Activated T-cell treated with anti-CD3 and anti-CD28 coated beads, Interleukin-2, amount 50 U/mL, for 4 hours (primary cell): ENCODE measurements at regions not wholly inside any gene's neighbourhood (a gene's known extent, or its start where the extent isn't known, plus 50 kb on each side); places are given as distances from the start of the nearest gene placed in this dataset.
"Not testable (repeated sequence)": the region's sequence is repeated elsewhere in the genome, so short reads cannot be mapped to it uniquely, and the experiment has no call there.

ENCODE experiments used
- ATAC-seq, 2 donors: fragments of 200-7000 bp; cut with Tn5 transposase; one replicate each; pipeline ENCODE4 v1.10.0; 2021
- DNase-seq: peaks from one replicate; pipeline ENCODE4 v3.0.0-alpha.2; 2020
- H3K27me3 Mint-ChIP-seq: one replicate; pipeline ENCODE4 v1.8.0; 2021; ENCODE audit warnings: low read depth, mixed read lengths
- H3K36me3 Mint-ChIP-seq: one replicate; pipeline ENCODE4 v1.8.0; 2022; ENCODE audit warnings: mixed read lengths; ENCODE audit not compliant: insufficient read depth
- H3K4me1 Mint-ChIP-seq: one replicate; pipeline ENCODE4 v1.8.0; 2021; ENCODE audit warnings: low read depth, mixed read lengths
- H3K4me3 Mint-ChIP-seq: one replicate; pipeline ENCODE4 v1.8.0; 2021; ENCODE audit warnings: mild to moderate bottlenecking, moderate library complexity, mixed read lengths
- H3K9me3 Mint-ChIP-seq: one replicate; pipeline ENCODE4 v1.8.0; 2021; ENCODE audit warnings: mixed read lengths

DNA sequence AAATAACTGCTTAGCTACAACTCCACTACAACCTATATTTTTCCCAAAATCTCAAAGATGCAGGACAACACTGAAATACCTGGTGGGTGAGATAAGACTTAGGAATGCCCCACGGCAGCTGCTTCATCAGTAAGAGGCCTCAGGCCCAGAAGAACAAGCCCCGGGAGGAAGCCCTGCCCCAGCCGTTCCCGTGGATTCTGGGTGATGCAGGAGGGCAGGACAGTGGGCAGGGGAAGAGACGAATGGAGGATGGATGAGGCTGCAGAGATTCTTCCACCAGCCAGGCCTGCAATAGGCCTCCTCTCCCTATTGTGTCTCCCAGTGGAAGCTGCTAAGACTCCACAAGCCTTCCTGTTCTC is 197.9 kb upstream of the HDAC4 start:
- DNase-seq (no peak), ATAC-seq (no peak)
- Mint-ChIP-seq H3K9me3 (no peaks in the 10 kb centered on the region), H3K4me1 (peaks cover 20% of the 10 kb centered on the region), H3K36me3 (no peaks in the 10 kb centered on the region), H3K27me3 (no peaks in the 10 kb centered on the region), H3K4me3 (no peak overlapping the region)

DNA sequence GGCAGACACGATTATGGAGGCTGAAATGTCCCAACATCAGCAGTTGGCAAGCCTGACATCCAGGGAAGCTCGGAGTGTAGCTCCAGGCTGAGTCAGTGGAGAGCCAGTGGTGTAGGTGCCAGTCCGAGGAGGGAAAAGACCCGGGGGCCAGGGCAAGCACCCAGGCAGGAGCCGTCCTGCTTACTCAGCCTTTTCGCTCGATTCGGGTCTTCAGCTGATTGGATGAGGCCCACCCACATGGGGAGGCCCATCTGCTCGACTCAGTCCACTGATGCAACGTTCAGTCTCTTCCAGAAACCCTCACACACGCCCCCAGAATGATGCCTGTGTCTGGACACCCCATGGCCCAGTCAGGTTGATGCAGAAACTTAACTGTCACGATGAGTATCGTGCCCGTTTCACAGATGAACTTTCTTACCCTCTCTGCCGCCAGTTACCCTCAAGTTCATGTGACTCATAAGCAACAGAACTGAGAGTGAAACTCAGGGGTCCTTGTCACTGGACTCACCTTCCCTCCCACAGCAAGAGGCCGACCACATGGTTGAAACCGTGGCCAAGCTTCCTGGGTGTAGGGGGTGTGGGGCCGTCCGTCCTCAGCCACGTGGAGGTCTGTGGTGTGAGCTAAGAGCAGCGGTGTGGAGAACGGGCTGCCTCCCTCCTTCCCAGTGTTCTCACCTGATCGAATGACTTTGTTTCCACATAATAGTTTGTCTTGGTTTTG is 197.4 kb upstream of the HDAC4 start:
- no peak for ATAC-seq
- H3K9me3 Mint-ChIP-seq, result no peaks in the 10 kb centered on the region

DNA sequence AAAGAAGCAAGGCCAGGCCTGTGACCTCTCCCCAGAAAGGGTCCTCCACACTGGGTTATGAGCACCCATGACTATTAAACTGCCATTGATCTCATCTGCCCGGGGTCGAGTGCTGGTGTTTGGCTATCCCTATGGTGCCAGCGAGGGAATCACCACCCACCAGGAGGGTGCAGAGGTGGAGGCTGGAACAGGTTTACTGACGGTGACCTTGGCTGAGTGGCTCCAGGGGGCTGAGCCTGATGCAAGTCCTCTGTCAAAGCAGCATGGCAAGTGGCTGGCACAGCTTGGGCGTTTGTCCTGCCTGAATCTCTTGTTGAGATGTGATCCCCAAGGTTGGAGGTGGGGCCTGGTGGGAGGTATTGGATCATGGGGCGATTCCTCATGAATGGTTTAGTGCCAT is 196.4 kb upstream of the HDAC4 start:
- H3K4me1 Mint-ChIP-seq, result peaks cover 10% of the 10 kb centered on the region
- no peaks in the 10 kb centered on the region for H3K36me3 Mint-ChIP-seq
- no peak overlapping the region for H3K4me3 Mint-ChIP-seq
- no peaks in the 10 kb centered on the region for H3K9me3 Mint-ChIP-seq
- no peak for ATAC-seq
- no peaks in the 10 kb centered on the region for H3K27me3 Mint-ChIP-seq
- DNase-seq, result no peak

More for the DNA sequence above, 197.4 kb upstream of the HDAC4 start:
- no peaks in the 10 kb centered on the region for H3K36me3 Mint-ChIP-seq
- H3K27me3 Mint-ChIP-seq, result no peaks in the 10 kb centered on the region
- H3K4me1 Mint-ChIP-seq, result peaks cover 18% of the 10 kb centered on the region
- H3K4me3 Mint-ChIP-seq, result no peak overlapping the region
- no peak for DNase-seq

DNA sequence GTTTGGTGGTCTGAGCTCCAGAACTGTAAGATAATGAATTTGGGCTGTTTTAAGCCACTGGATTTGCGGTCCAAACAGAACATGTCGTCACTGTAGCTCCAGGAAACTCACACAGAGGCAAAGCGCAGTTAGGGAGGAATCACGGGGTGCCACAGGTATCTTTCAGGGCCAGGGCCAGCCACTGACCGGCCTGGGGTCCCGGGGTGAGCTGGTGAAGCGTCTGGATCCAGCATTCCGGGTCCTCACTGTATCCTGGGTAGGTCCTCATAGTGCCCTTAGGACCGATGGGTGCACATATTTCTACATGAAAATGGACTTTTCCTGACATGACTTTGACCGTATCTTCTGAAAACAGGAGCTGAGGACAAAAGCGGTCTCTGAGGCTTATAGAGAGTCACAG is 196.0 kb upstream of the HDAC4 start:
- Mint-ChIP-seq H3K4me1 (peaks cover 6% of the 10 kb centered on the region), H3K36me3 (no peaks in the 10 kb centered on the region), H3K9me3 (no peaks in the 10 kb centered on the region), H3K4me3 (no peak overlapping the region), H3K27me3 (no peaks in the 10 kb centered on the region)
- DNase-seq (no peak), ATAC-seq (no peak)

DNA sequence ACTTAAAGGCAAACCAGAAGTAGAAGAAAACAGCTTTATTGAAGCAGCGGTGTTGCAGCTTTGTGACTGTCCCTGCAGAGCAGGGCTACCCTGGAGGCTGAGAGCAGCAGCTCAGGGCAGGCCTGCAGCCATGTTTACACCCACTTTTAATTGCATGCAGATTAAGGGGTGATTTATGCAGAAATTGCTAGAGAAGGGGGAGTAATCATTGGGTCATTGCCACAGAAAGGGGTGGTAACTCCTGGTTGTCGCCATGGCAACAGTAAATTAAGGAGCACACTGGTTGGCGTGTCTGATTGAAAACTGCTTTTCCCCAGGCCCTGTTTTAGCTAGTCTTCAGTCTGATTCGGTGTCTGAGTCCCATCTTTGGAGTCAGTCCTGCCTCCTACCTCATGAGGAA is 195.4 kb upstream of the HDAC4 start:
- DNase-seq (no peak), ATAC-seq (no peak)
- no peak overlapping the region for H3K4me3 Mint-ChIP-seq

DNA sequence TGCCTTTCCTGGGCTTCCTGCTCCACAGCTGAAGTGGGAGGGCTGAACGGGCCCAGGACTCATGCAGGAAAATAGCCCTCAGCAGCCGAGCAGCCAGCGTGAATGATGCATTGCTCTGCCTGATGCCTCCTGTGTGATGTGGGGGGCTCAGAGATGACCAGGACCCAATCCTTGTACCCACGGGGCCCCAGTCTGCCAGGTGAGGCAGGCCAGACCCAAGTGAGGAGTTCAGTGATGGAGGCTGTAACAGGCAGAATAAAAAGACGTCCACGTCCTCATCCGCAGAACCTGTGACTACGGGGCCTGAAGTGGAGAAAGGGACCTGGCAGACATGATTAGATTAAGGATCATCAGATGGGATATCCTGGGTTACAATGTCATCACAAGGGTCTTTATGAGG is 194.9 kb upstream of the HDAC4 start:
- no peak overlapping the region for H3K4me3 Mint-ChIP-seq
- H3K36me3 Mint-ChIP-seq, result no peaks in the 10 kb centered on the region
- H3K27me3 Mint-ChIP-seq, result no peaks in the 10 kb centered on the region
- no peaks in the 10 kb centered on the region for H3K9me3 Mint-ChIP-seq
- no peak for ATAC-seq
- no peaks in the 10 kb centered on the region for H3K4me1 Mint-ChIP-seq
- no peak for DNase-seq

More for the DNA sequence above, 195.4 kb upstream of the HDAC4 start:
- Mint-ChIP-seq H3K27me3 (no peaks in the 10 kb centered on the region), H3K36me3 (no peaks in the 10 kb centered on the region), H3K9me3 (no peaks in the 10 kb centered on the region), H3K4me1 (peaks cover under 1% of the 10 kb centered on the region)

DNA sequence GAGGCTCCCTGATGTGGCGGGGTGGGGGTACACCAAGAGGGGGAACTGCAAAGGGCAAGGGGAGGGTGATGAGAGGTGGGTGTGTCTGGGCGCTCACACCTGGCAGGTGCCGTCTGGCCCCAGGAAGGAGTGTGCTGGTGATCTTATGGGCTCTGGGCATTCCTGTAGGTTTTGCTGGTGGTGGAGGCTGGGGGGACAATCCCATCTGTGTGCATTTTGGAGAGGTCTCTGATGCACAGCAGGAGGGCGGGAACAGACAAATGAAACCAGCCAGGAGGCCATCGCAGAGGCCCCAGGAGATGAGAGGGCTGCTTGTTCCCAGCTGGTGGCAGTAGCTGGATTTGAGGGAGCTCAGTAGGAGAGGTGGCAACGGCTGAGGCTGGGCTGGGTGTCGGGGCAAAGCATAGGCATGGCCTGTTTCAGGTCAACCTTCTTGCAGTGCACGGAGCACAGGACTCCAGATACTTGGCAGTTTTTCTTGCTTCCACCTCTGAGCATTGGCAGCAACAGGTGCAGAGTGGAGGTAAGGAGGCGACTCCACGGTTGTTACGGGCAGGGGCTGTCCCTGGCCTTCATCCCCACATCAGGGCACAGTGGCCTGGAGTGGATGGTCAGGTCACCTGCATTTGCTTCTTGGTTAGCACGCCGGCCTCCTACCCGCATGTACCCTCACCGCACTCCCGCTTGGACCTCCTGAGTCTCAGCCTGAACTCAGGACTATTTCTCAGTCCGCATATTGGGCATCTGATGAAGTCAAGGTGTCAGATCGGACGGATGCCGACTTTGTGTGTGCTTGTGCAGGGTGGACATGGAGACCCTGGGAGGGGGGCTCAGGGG is 194.2 kb upstream of the HDAC4 start:
- ATAC-seq, result no peak
- no peak for DNase-seq
- Mint-ChIP-seq H3K27me3 (no peaks in the 10 kb centered on the region), H3K9me3 (no peaks in the 10 kb centered on the region), H3K36me3 (no peaks in the 10 kb centered on the region), H3K4me1 (no peaks in the 10 kb centered on the region), H3K4me3 (no peak overlapping the region)

DNA sequence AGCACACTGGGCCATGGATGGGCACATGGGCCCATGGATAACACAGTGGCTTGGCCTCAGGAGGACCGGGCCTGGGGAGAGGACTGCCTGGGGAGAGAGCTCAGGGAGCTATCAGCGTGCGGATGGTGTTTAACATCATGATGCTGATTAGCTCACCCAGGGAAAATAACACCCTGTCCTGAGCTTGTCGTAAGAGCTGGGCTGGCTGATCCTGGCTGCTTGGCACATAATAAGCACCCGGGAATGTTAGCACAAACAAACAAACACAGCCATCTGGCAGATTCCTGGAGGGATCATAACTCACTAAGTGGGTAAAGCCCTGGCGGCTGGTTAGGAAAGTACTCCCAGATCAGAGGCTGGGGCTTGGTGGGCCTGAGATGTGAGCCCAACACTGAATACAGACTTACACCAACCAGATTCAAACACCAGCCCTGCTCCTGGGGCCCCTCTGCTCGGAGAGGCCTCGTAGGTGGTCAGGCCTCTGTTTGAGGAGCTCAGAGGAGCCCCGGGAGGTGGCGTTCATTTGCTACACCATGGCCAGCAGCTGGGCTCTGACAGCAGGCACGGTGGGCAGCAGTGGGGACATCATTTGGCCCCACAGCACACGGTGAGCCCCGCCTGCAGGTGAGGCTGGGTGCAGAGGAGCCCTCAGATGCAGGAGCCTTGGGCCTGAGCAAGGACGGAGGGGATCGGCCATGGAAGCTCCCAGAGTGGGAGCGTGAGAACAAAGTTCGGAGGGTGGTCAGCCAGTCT is 193.4 kb upstream of the HDAC4 start:
- H3K27me3 Mint-ChIP-seq, result no peaks in the 10 kb centered on the region
- no peak overlapping the region for H3K4me3 Mint-ChIP-seq
- ATAC-seq (no peak), DNase-seq (no peak)
- H3K36me3 Mint-ChIP-seq, result no peaks in the 10 kb centered on the region
- no peaks in the 10 kb centered on the region for H3K4me1 Mint-ChIP-seq
- H3K9me3 Mint-ChIP-seq, result no peaks in the 10 kb centered on the region

DNA sequence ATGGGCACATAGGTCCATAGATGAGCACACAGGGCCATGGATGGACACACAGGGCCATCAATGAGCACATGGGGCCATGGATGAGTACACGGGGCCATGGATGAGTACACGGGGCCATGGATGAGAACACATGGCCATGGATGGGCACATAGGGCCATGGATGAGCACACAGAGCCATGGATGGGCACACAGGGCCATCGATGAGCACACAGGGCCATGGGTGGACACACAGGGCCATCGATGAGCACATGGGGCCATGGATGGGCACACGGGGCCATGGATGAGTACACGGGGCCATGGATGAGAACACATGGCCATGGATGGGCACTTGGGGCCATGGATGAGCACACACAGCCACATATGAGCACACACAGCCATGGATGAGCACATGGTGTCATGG is 192.6 kb upstream of the HDAC4 start:
- Mint-ChIP-seq H3K4me1 (no peaks in the 10 kb centered on the region), H3K27me3 (no peaks in the 10 kb centered on the region), H3K9me3 (no peaks in the 10 kb centered on the region), H3K36me3 (no peaks in the 10 kb centered on the region), H3K4me3 (no peak overlapping the region)
- ATAC-seq, result no peak
- no peak for DNase-seq

DNA sequence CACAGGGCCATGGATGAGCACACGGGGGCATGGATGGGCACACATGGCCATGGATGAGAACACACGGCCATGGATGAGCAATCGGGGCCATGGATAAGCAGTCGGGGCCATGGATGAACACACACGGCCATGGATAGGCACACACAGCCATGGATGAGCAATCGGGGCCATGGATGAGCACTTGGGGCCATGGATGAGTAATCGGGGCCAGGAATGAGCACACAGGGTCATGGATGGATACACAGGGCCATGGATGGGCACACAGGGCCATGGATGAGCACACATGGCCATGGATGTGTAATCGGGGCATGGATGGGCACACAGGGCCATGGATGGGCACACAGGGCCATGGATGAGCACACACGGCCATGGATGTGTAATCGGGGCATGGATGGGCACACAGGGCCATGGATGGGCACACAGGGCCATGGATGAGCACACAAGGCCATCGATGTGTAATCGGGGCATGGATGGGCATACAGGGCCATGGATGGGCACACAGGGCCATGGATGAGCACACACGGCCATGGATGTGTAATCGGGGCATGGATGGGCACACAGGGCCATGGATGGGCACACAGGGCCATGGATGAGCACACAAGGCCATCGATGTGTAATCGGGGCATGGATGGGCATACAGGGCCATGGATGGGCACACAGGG is 191.9 kb upstream of the HDAC4 start:
- not testable (repeated sequence) for H3K27me3 Mint-ChIP-seq, H3K9me3 Mint-ChIP-seq, DNase-seq, ATAC-seq, H3K36me3 Mint-ChIP-seq, H3K4me1 Mint-ChIP-seq, H3K4me3 Mint-ChIP-seq

DNA sequence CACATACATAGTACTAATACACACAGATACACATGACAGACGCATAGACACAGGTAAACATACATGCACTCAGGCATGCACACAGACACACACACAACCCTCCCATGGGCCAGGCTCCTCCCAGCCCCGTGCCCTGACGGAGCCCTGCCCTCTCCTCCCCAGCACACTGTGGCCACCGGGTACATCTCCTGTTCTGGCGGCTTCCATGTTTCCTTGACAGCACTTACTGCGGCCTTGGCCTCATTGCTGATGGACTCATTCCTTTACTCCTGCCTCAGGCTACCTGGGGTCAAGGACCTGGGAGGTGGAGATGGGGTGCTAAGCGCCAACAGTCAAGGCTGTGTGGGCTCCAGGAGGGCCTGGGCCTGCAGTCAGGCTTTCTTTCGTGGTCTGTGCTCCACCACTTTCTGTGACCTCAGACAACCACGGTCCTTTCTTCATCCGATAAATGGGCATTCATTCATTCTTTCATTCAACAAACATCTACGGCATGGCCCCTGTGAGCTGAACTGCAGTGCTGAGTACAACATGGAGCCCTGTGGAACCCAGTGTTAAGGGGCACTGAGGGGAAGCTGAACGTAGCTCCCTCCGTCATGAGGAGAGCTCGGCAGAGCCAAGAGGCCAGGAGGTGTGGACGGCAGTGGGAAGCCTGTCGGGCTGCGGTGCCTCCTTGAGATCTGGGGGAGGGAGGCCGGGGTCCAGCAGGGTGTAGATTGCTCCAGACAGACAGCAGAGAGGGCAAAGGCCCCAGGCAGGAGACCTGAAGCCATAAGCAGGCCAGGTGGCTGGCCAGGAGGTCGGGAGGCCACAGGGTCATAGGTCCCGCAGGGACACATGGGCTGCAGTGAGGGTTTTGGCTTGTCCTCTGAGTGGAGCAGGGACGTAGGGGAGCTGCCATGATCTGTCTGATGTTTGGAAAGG is 190.4 kb upstream of the HDAC4 start:
- H3K36me3 Mint-ChIP-seq, result no peaks in the 10 kb centered on the region
- H3K9me3 Mint-ChIP-seq, result no peaks in the 10 kb centered on the region
- DNase-seq (no peak), ATAC-seq (no peak)
- H3K27me3 Mint-ChIP-seq, result peaks cover 3% of the 10 kb centered on the region
- H3K4me1 Mint-ChIP-seq, result no peaks in the 10 kb centered on the region
- H3K4me3 Mint-ChIP-seq, result no peak overlapping the region

DNA sequence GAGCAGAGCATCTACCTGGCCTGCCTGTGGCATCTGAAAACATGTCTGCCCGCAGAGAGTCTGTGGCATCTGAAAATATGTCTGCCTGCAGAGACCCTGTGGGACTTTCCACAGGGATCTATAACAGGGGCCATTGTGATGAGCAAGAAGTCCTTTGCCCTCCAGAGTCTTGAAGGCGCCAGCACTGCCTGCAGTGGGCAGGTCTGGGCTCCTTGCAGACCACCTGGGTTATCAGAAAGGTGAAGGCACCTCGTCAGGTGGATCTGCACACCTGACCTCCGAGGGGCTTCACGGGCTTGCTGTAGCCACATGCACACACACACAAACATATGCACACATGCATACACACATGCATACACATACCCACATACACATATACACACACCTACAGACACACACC is 189.5 kb upstream of the HDAC4 start:
- H3K9me3 Mint-ChIP-seq, result no peaks in the 10 kb centered on the region
- no peak overlapping the region for H3K4me3 Mint-ChIP-seq
- peaks cover 3% of the 10 kb centered on the region for H3K27me3 Mint-ChIP-seq
- no peaks in the 10 kb centered on the region for H3K4me1 Mint-ChIP-seq
- DNase-seq (no peak), ATAC-seq (no peak)
- H3K36me3 Mint-ChIP-seq, result no peaks in the 10 kb centered on the region

DNA sequence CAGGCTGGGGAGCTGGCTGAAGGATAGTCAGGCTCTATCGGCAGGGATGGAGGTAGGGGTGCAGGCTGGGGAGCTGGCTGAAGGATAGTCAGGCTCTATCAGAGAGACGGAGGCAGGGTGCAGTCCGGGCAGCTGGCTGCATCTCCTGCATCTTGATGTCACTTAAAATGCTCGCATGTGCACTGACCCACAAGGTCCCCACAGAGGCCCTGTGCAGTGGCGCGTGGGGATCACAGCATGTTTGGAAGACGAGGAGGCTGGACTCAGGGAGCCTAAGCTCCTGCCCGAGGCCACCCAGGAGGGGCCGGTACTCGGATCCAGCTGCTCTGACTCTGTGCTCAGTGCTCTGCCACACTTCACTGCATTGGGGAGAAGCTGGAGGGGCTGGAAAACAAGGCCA is 189.0 kb upstream of the HDAC4 start:
- no peaks in the 10 kb centered on the region for H3K4me1 Mint-ChIP-seq

More for the DNA sequence above, 189.0 kb upstream of the HDAC4 start:
- Mint-ChIP-seq H3K36me3 (no peaks in the 10 kb centered on the region), H3K9me3 (no peaks in the 10 kb centered on the region), H3K27me3 (peaks cover 3% of the 10 kb centered on the region), H3K4me3 (no peak overlapping the region)
- DNase-seq (no peak), ATAC-seq (no peak)
